Transverse colon (tissue), 4 donors: ENCODE measurements at regions not wholly inside any gene's neighbourhood (a gene's known extent, or its start where the extent isn't known, plus 50 kb on each side); places are given as distances from the start of the nearest gene placed in this dataset.

ENCODE experiments used
- DNase-seq: peaks from one replicate; pipeline ENCODE4 v3.0.0-alpha.2; 2019
- H3K27ac ChIP-seq, 4 donors: fragments of 200-600 bp; sonication (generic); 2 replicates each; pipeline ENCODE4 v1.5.1; 2016 to 2018; ENCODE audit warnings: inconsistent platforms in 4 of 4
- H3K27me3 ChIP-seq: fragments of 200-600 bp; sonication (generic); 2 replicates; pipeline ENCODE4 v1.5.1; 2017; ENCODE audit warnings: inconsistent platforms
- H3K36me3 ChIP-seq, 4 donors: fragments of 200-600 bp; sonication (generic); 2 replicates each; pipeline ENCODE4 v1.5.1; 2017 to 2019; ENCODE audit warnings: inconsistent platforms in 4 of 4
- H3K4me1 ChIP-seq, 4 donors: fragments of 200-600 bp; sonication (generic); 2 replicates each; pipeline ENCODE4 v1.5.1; 2017 to 2020; ENCODE audit warnings: inconsistent platforms in 4 of 4
- H3K4me3 ChIP-seq, 4 donors: fragments of 200-600 bp; sonication (generic); 1 replicate in 1 of 4; 2 replicates in 3 of 4; pipeline versions ENCODE4 v1.5.1 to v1.6.1; 2017 to 2019; ENCODE audit warnings: inconsistent platforms in 4 of 4
- H3K9me3 ChIP-seq, 2 donors: fragments of 200-600 bp; sonication (generic); 2 replicates each; pipeline ENCODE4 v1.5.1; 2017 to 2019; ENCODE audit warnings: inconsistent platforms in 2 of 2
- EP300 ChIP-seq: sonication (generic); formaldehyde crosslinking; IDR thresholded peaks from one replicate; pipeline ENCODE4 v1.6.1; 2017; ENCODE audit warnings: antibody characterized with exemption, low read depth
- POLR2A ChIP-seq: fragments of 450-650 bp; IDR thresholded peaks from one replicate; pipeline ENCODE4 v1.6.1; 2016; ENCODE audit warnings: antibody characterized with exemption, mild to moderate bottlenecking, moderate library complexity
- POLR2AphosphoS5 ChIP-seq, 3 donors: sonication (generic); formaldehyde crosslinking; IDR thresholded peaks; one replicate each; pipeline ENCODE4 v1.6.1; 2016; ENCODE audit warnings: antibody characterized with exemption in 3 of 3
- WGBS, 2 donors: methylation state at CpG; one replicate each; pipeline ENCODE4 v1.1.5; 2018; ENCODE audit warnings: low coverage in 1 of 2; 5-methylcytosine and 5-hydroxymethylcytosine counted together
- in situ Hi-C, 4 donors: fragments of 200-750 bp; cut with MboI; loops; one replicate each; pipeline versions ENCODE4 v1.15.0 to v1.15.1; 2017; ENCODE audit warnings: low sequenced_read_pairs in 3 of 4, low pct_ligation_motif_present in 1 of 4, low pct_unique_long_range_greater_than_20kb in 1 of 4
- intact Hi-C: fragments of 100-400 bp; cut with DNase I; formaldehyde crosslinking; loops from one replicate; pipeline ENCODE4 v1.15.1; 2023; ENCODE audit warnings: low total_unique reads
- TF ChIP-seq, protein P1 (sequence below), 5 experiments: fragments of 200-600 bp in 3 of 5; fragments of 450-650 bp in 2 of 5; sonication (generic) in 3 of 5; IDR thresholded peaks; 1 replicate in 2 of 5; 2 replicates in 3 of 5; pipeline ENCODE4 v1.5.1; 2016 to 2017; ENCODE audit warnings: antibody characterized with exemption in 5 of 5, inconsistent platforms in 3 of 5, mild to moderate bottlenecking in 2 of 5, moderate library complexity in 1 of 5

DNA sequence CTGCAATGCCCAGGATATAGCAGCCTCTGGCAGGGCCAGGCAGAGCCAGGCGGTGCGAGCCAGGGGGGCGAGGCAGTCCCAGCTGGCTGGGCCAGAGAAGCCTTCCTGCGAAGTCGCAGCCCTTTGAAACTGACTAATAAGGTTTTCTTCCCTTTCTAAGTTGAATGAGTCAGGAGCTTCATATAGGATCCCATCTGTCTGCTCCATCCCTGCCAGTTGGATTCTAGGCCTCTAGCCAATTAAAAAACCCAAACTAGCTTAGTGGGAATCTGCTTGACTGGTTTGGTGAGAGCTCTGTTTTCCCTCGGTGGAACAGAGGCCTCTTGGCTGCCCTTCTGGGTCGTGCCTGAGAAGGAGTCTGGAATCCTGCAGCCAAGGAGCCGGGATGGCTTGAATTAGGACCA lies 70.1 kb upstream of the RAPGEF1 start:
- DNase-seq: no peak

DNA sequence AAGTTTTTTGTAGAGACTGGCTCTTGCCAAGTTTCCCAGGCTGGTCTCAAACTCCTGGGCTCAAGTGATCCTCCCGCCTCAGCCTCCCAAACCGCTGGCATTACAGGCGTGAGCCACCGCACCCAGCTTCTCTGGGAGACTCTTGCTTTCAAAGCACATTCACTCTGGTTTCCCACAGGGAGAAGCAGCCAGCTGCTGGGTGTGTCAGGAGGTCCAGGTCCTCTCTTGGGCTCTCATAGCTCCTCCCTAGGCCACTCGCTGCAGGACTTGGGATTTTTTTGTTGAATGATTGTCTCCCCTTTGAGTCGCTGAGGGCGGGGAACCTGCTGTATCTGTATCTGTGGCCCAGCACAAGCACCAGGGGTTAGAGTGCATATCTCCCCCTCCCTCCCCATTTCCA lies 68.4 kb upstream of the RAPGEF1 start:
- WGBS, 2 donors: 72 to 80% methylated on average over 1 to 7 of the region's 7 CpGs
- peaks cover 70% of the 10 kb centered on the region for H3K27me3 ChIP-seq
- in situ Hi-C loops: no loop called here

More for the DNA sequence above, 70.1 kb upstream of the RAPGEF1 start:
- 60% methylated on average over 8 of the region's 8 CpGs; no CpG with 5 or more reads in 1 of the 2 donors for WGBS, 2 donors
- H3K27ac ChIP-seq: no peak overlapping the region
- peaks cover 77% of the 10 kb centered on the region for H3K27me3 ChIP-seq
- H3K4me3 ChIP-seq: no peak overlapping the region
- in situ Hi-C loops (no loop called here), intact Hi-C loops (no loop called here)
- no peaks in the 10 kb centered on the region for H3K4me1 ChIP-seq
- no peaks in the 10 kb centered on the region for H3K36me3 ChIP-seq
- no peaks in the 10 kb centered on the region for H3K9me3 ChIP-seq
- TF ChIP-seq POLR2A: no peak
- TF ChIP-seq, protein P1, sequence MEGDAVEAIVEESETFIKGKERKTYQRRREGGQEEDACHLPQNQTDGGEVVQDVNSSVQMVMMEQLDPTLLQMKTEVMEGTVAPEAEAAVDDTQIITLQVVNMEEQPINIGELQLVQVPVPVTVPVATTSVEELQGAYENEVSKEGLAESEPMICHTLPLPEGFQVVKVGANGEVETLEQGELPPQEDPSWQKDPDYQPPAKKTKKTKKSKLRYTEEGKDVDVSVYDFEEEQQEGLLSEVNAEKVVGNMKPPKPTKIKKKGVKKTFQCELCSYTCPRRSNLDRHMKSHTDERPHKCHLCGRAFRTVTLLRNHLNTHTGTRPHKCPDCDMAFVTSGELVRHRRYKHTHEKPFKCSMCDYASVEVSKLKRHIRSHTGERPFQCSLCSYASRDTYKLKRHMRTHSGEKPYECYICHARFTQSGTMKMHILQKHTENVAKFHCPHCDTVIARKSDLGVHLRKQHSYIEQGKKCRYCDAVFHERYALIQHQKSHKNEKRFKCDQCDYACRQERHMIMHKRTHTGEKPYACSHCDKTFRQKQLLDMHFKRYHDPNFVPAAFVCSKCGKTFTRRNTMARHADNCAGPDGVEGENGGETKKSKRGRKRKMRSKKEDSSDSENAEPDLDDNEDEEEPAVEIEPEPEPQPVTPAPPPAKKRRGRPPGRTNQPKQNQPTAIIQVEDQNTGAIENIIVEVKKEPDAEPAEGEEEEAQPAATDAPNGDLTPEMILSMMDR (IDR thresholded peaks at IDR 0.05): no peak
- TF ChIP-seq EP300: no peak
- TF ChIP-seq POLR2AphosphoS5 (IDR thresholded peaks at IDR 0.05): no peak

DNA sequence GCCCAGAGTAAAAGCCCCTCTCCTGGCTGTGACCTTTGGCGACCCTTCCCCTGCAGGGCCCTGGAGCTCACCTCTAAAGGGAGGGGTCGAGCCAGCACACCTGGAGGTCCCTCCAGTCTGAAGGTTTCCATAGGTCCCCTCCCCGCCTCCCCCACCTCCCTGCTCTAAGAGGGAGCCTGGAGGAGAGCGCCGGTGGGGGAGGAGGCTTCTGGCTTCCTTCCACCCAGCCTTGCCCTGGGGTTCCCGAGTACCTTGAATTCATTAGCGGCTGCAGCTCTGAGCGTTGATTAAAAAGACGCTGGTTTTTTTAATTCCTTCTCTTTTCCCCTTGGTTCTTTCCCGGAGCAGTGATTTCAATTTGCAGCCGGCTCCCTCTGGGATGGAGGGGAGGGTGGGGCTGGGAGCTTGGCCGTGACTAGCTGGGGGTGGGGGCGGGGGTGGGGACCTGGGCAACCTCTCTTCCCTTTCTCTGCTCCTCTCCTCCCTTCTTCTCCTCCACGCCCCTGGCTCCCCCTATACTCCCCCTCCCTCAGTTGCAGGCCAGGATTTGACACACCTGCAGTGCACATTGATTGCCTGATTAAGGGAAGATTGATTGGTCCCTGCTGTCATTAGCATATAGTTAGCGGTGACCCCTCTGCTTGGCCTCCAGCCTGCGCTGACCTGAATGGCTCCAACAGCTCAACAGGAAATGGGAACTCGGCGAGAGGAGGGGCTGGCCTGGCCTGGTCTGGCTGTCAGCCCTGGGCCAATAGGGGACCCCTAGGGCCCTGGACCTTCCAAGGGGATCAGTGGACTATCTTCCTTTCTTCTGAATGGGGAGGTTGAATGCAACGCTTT lies 67.5 kb upstream of the RAPGEF1 start:
- Histone ChIP-seq H3K27ac (no peak overlapping the region), H3K4me1 (no peaks in the 10 kb centered on the region), H3K9me3 (no peaks in the 10 kb centered on the region), H3K4me3 (no peak overlapping the region), H3K36me3 (no peaks in the 10 kb centered on the region), H3K27me3 (peaks cover 62% of the 10 kb centered on the region)
- 14% methylated on average over 18 of the region's 19 CpGs; no CpG with 5 or more reads in 1 of the 2 donors for WGBS, 2 donors
- intact Hi-C loops: no loop called here
- in situ Hi-C loops: no loop called here
- no peak for DNase-seq
- TF ChIP-seq, protein P1 (IDR thresholded peaks at IDR 0.05): no peak
- TF ChIP-seq POLR2AphosphoS5 (IDR thresholded peaks at IDR 0.05) (no peak), POLR2A (no peak), EP300 (no peak)

More for the DNA sequence above, 68.4 kb upstream of the RAPGEF1 start:
- Histone ChIP-seq H3K9me3 (no peaks in the 10 kb centered on the region), H3K4me3 (no peak overlapping the region), H3K27ac (no peak overlapping the region), H3K4me1 (no peaks in the 10 kb centered on the region), H3K36me3 (no peaks in the 10 kb centered on the region)
- intact Hi-C loops: no loop called here
- no peak for TF ChIP-seq POLR2A
- TF ChIP-seq POLR2AphosphoS5 (IDR thresholded peaks at IDR 0.05): no peak
- TF ChIP-seq, protein P1 (IDR thresholded peaks at IDR 0.05): no peak
- TF ChIP-seq EP300: no peak
- no peak for DNase-seq

DNA sequence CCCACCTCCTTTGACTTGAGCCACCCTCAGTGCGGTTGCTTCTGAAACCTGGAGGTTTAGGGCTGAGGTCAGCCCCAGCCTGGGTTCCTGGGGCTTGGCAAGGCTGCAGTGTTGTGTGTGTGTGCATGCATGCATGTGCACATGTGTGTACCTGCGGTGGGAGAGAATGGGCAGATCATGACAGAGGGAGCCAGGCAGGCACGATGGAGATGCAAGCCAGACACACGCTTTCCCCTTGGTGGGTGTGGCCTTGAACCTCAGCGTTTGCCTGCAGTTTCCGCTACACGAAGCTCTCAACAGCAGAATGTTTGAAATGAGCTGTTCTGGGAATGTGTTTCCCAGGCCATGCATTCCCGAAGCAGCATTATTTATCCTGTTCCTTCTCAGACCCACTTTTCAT lies 65.9 kb upstream of the RAPGEF1 start:
- no peak for DNase-seq
- no peaks in the 10 kb centered on the region for H3K4me1 ChIP-seq
- no peak overlapping the region for H3K4me3 ChIP-seq
- peaks cover 52% of the 10 kb centered on the region for H3K27me3 ChIP-seq
- H3K9me3 ChIP-seq: no peaks in the 10 kb centered on the region
- TF ChIP-seq POLR2AphosphoS5 (IDR thresholded peaks at IDR 0.05) (no peak), POLR2A (no peak), EP300 (no peak)
- TF ChIP-seq, protein P1 (IDR thresholded peaks at IDR 0.05): no peak
- in situ Hi-C loops (no loop called here), intact Hi-C loops (no loop called here)
- 56% methylated on average over 8 of the region's 8 CpGs; no CpG with 5 or more reads in 1 of the 2 donors for WGBS, 2 donors
- H3K27ac ChIP-seq: no peak overlapping the region
- H3K36me3 ChIP-seq: no peaks in the 10 kb centered on the region
